Lung (tissue), 11 donors: ENCODE measurements at regions not wholly inside any gene's neighbourhood (a gene's known extent, or its start where the extent isn't known, plus 50 kb on each side); places are given as distances from the start of the nearest gene placed in this dataset.

ENCODE experiments used
- ATAC-seq: fragments of 200-7000 bp; cut with Tn5 transposase; one replicate; pipeline ENCODE4 v1.9.1; 2020; ENCODE audit warnings: moderate number of reproducible peaks; ENCODE audit not compliant: insufficient read depth, low FRiP score
- DNase-seq, 3 donors: peaks; one replicate each; pipeline ENCODE4 v3.0.0-alpha.2; 2013 to 2017
- H3K27ac ChIP-seq, 2 donors: one replicate each; pipeline ENCODE4 v1.5.1; 2013; ENCODE audit warnings: mild to moderate bottlenecking in 2 of 2, moderate library complexity in 2 of 2, control low read depth in 1 of 2, inconsistent platforms in 1 of 2, low read depth in 1 of 2, low read length in 1 of 2
- H3K27me3 ChIP-seq, 3 donors: one replicate each; pipeline ENCODE4 v1.5.1; 2013; ENCODE audit warnings: low read length in 2 of 3; ENCODE audit not compliant: control insufficient read depth in 3 of 3, insufficient read depth in 3 of 3
- H3K36me3 ChIP-seq, 4 donors: one replicate each; pipeline ENCODE4 v1.5.1; 2013; ENCODE audit warnings: low read length in 4 of 4, mild to moderate bottlenecking in 1 of 4, moderate library complexity in 1 of 4; ENCODE audit not compliant: control insufficient read depth in 4 of 4, insufficient read depth in 4 of 4
- H3K4me1 ChIP-seq, 5 donors: one replicate each; pipeline ENCODE4 v1.5.1; 2013; ENCODE audit warnings: low read length in 5 of 5, mild to moderate bottlenecking in 2 of 5, moderate library complexity in 1 of 5; ENCODE audit not compliant: control insufficient read depth in 5 of 5, insufficient read depth in 5 of 5
- H3K4me3 ChIP-seq: one replicate; pipeline ENCODE4 v1.5.1; 2013; ENCODE audit warnings: mild to moderate bottlenecking, control low read depth, moderate library complexity
- H3K9ac ChIP-seq, 2 donors: one replicate each; pipeline ENCODE4 v1.5.1; 2013; ENCODE audit warnings: low read length in 2 of 2, control low read depth in 1 of 2; ENCODE audit not compliant: insufficient read depth in 1 of 2
- H3K9me3 ChIP-seq, 4 donors: one replicate each; pipeline ENCODE4 v1.5.1; 2013; ENCODE audit warnings: low read length in 3 of 4, mild to moderate bottlenecking in 1 of 4, moderate library complexity in 1 of 4; ENCODE audit not compliant: control insufficient read depth in 4 of 4, insufficient read depth in 3 of 4
- CTCF ChIP-seq: IDR thresholded peaks from 2 replicates; pipeline ENCODE4 v1.5.1; 2012; ENCODE audit warnings: mild to moderate bottlenecking; ENCODE audit errors: control extremely low read depth, extremely low read depth
- WGBS, 2 donors: extraction: QIAGEN DNeasy Blood & Tissue Kit; methylation state at CpG; one replicate each; pipeline ENCODE4 v1.1.7; 2013; 5-methylcytosine and 5-hydroxymethylcytosine counted together
- donor health status: control.
- donor health status: control.
- donor health status: Bipolar disorder and iron deficiency.
- donor health status: healthy.
- donor health status: DM: yes; HTN: yes; CAD: no.

- Histone ChIP-seq H3K36me3 (no peaks in the 10 kb centered on the region), H3K4me1 (peaks cover 0 to 16% (median 4%) of the 10 kb centered on the region in 5 donors), H3K4me3 (no peak overlapping the region), H3K27me3 (peaks cover 0 to 4% (median 0%) of the 10 kb centered on the region in 3 donors), H3K9me3 (no peaks in the 10 kb centered on the region), H3K9ac (no peak overlapping the region), H3K27ac (no peak overlapping the region)
- 92% methylated on average over 31 of the region's 31 CpGs for WGBS, 2 donors
- no peak for DNase-seq
- ATAC-seq = no peak
- no peak for TF ChIP-seq CTCF
Measured at GRCh38 chr10:133023216-133023843, 64.4 kb upstream of the ADGRA1 start.

DNA sequence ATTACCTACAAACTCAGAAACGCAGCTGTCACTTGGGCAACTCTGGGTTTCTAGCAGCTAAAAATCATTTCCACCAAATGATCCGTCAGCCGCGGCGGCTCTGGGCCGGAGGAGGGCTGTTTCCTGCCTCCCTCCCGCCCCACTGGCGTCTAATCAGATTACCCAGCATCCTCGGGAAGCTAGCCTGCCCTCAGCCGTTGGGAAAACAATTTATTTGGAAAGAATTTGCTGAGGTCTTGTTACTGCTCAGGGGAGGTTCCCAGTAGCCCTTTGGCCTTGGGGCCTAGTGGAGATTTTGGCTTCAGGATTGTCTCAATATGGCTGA is 65.0 kb upstream of the ADGRA1 start:
- H3K4me1 ChIP-seq = peaks cover 0 to 16% (median 4%) of the 10 kb centered on the region in 5 donors
- ATAC-seq (no peak), DNase-seq (peak; percentile 82 to 94 (median 89))
- H3K4me3 ChIP-seq = no peak overlapping the region
- no peak overlapping the region for H3K27ac ChIP-seq
- no peak for TF ChIP-seq CTCF
- 3 to 21% methylated on average over 10 of the region's 10 CpGs for WGBS, 2 donors
- H3K9ac ChIP-seq = no peak overlapping the region
- peaks cover 0 to 4% (median 0%) of the 10 kb centered on the region in 3 donors for H3K27me3 ChIP-seq
- no peaks in the 10 kb centered on the region for H3K9me3 ChIP-seq
- H3K36me3 ChIP-seq = no peaks in the 10 kb centered on the region

DNA sequence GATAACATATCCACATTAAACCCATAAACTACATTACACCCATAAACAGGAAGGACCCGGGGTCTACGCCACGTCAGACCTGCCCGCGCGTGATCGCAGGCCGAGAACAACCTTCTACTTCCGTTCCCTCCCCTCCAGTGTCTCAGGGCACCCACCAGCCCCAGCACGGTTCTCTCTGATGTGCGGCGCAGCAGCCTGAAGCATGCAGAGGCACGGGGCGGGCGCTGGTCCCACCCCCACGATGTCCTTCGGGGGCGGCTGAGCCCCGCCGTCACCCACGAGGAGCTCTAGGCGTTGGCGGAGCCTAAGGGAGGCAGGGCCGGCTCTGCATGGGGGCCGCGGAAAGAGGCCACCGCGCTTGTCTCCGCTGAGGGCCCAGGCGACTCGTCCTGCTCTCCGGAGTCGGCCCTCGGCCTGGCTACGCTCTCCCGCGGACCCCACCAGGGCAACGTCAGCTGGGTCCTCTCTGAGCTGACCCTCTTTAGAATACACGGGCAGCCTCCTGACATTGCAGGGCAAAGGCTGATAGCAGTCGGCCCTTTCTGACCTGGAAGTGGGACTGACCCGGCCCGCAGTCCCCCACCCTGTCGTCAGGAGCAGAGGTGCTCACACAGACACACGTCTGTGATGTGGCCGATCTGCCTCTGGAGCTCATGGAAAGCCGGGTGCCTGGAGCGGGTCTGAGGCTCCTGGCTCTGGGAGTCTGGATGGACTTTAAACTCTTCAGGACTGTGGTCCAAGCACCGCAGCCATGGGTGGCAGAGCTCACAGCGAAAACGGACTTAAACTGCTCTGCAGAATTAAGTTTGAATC is 65.6 kb upstream of the ADGRA1 start:
- Histone ChIP-seq H3K9ac (no peak overlapping the region), H3K27ac (no peak overlapping the region), H3K4me3 (no peak overlapping the region), H3K9me3 (no peaks in the 10 kb centered on the region), H3K36me3 (no peaks in the 10 kb centered on the region), H3K4me1 (peaks cover 0 to 16% (median 4%) of the 10 kb centered on the region in 5 donors), H3K27me3 (peaks cover 0 to 4% (median 0%) of the 10 kb centered on the region in 3 donors)
- WGBS, 2 donors = 74 to 76% methylated on average over 48 to 50 of the region's 50 CpGs
- DNase-seq (peak in 2 of 3 donors; percentile 20 to 36), ATAC-seq (no peak)
- TF ChIP-seq CTCF = no peak
